Activated CD4-positive, alpha-beta T cell treated with anti-CD3 and anti-CD28 coated beads for 36 hours (primary cell): ENCODE measurements at regions not wholly inside any gene's neighbourhood (a gene's known extent, or its start where the extent isn't known, plus 50 kb on each side); places are given as distances from the start of the nearest gene placed in this dataset.

ENCODE experiments used
- ATAC-seq: fragments of 200-7000 bp; cut with Tn5 transposase; one replicate; pipeline ENCODE4 v1.10.0; 2021; ENCODE audit warnings: mild to moderate bottlenecking, moderate library complexity
- CTCF ChIA-PET: fragments of 350-600 bp; sonication (Branson Sonifier 250); formaldehyde crosslinking; loops from one replicate; lab custom pipeline; 2021; ENCODE audit warnings: antibody characterized with exemption; lab: Charles Lee
- POLR2A ChIA-PET: fragments of 350-600 bp; sonication (Branson Sonifier 250); formaldehyde crosslinking; loops from one replicate; lab custom pipeline; 2021; ENCODE audit warnings: antibody characterized with exemption, inconsistent platforms; lab: Charles Lee
- DNase-seq: peaks from one replicate; pipeline ENCODE4 v3.0.0-alpha.2; 2020
- H3K27ac Mint-ChIP-seq: one replicate; pipeline ENCODE4 v1.8.0; 2021; ENCODE audit warnings: mixed read lengths
- H3K27me3 Mint-ChIP-seq: one replicate; pipeline ENCODE4 v1.8.0; 2021; ENCODE audit warnings: mixed read lengths
- H3K36me3 Mint-ChIP-seq: one replicate; pipeline ENCODE4 v1.8.0; 2021; ENCODE audit warnings: low read depth, mixed read lengths
- H3K4me1 Mint-ChIP-seq: one replicate; pipeline ENCODE4 v1.8.0; 2021; ENCODE audit warnings: mixed read lengths
- H3K4me3 Mint-ChIP-seq: one replicate; pipeline ENCODE4 v1.8.0; 2021; ENCODE audit warnings: mild to moderate bottlenecking, moderate library complexity, mixed read lengths
- H3K9me3 Mint-ChIP-seq: one replicate; pipeline ENCODE4 v1.8.0; 2021; ENCODE audit warnings: low read depth, mixed read lengths
- intact Hi-C, 2 experiments: fragments of 100-400 bp; cut with DNase I in 1 of 2; cut with micrococcal nuclease in 1 of 2; formaldehyde crosslinking; loops; one replicate each; pipeline versions ENCODE4 v1.14.2 to v1.15.1; 2022 to 2024; cut with DNase I, micrococcal nuclease

GRCh38 chr3:73699327-73699726 lies 74.6 kb upstream of the PDZRN3 start:
- CTCF ChIA-PET = no interaction called here
- Mint-ChIP-seq H3K27me3 (no peaks in the 10 kb centered on the region), H3K36me3 (no peaks in the 10 kb centered on the region), H3K4me3 (no peak overlapping the region), H3K27ac (no peak overlapping the region), H3K9me3 (peaks cover under 1% of the 10 kb centered on the region), H3K4me1 (no peaks in the 10 kb centered on the region)
- DNase-seq (no peak), ATAC-seq (no peak)
- intact Hi-C loops = no loop called here
- POLR2A ChIA-PET = no interaction called here

GRCh38 chr3:73697020-73697419 lies 72.3 kb upstream of the PDZRN3 start:
- CTCF ChIA-PET = interaction anchor here (0.6 kb wide), 1 partner anchor 305 kb away, joined by 3 read pairs; no protein-coding TSS in a partner anchor
- Mint-ChIP-seq H3K4me1 (no peaks in the 10 kb centered on the region), H3K36me3 (no peaks in the 10 kb centered on the region), H3K4me3 (no peak overlapping the region), H3K27me3 (no peaks in the 10 kb centered on the region), H3K9me3 (peaks cover 6% of the 10 kb centered on the region), H3K27ac (no peak overlapping the region)
- ATAC-seq (no peak), DNase-seq (no peak)
- POLR2A ChIA-PET = no interaction called here
- intact Hi-C loops = no loop called here

- intact Hi-C loops = no loop called here
- ChIA-PET POLR2A (no interaction called here), CTCF (no interaction called here)
- DNase-seq = no peak
- no peak for ATAC-seq
- no peak overlapping the region for H3K4me3 Mint-ChIP-seq
- H3K36me3 Mint-ChIP-seq = no peaks in the 10 kb centered on the region
- H3K9me3 Mint-ChIP-seq = peaks cover 6% of the 10 kb centered on the region
- H3K27ac Mint-ChIP-seq = no peak overlapping the region
- H3K27me3 Mint-ChIP-seq = no peaks in the 10 kb centered on the region
- no peaks in the 10 kb centered on the region for H3K4me1 Mint-ChIP-seq
These were observed 71.1 kb upstream of the PDZRN3 start for GRCh38 chr3:73695841-73696240.

GRCh38 chr3:73694983-73695757 lies 70.4 kb upstream of the PDZRN3 start:
- CTCF ChIA-PET = no interaction called here
- POLR2A ChIA-PET = no interaction called here
- ATAC-seq (no peak), DNase-seq (no peak)
- no peaks in the 10 kb centered on the region for H3K36me3 Mint-ChIP-seq
- H3K27me3 Mint-ChIP-seq = no peaks in the 10 kb centered on the region
- no peak overlapping the region for H3K4me3 Mint-ChIP-seq
- intact Hi-C loops = no loop called here
- H3K27ac Mint-ChIP-seq = no peak overlapping the region
- H3K9me3 Mint-ChIP-seq = peaks cover 6% of the 10 kb centered on the region
- no peaks in the 10 kb centered on the region for H3K4me1 Mint-ChIP-seq

DNA sequence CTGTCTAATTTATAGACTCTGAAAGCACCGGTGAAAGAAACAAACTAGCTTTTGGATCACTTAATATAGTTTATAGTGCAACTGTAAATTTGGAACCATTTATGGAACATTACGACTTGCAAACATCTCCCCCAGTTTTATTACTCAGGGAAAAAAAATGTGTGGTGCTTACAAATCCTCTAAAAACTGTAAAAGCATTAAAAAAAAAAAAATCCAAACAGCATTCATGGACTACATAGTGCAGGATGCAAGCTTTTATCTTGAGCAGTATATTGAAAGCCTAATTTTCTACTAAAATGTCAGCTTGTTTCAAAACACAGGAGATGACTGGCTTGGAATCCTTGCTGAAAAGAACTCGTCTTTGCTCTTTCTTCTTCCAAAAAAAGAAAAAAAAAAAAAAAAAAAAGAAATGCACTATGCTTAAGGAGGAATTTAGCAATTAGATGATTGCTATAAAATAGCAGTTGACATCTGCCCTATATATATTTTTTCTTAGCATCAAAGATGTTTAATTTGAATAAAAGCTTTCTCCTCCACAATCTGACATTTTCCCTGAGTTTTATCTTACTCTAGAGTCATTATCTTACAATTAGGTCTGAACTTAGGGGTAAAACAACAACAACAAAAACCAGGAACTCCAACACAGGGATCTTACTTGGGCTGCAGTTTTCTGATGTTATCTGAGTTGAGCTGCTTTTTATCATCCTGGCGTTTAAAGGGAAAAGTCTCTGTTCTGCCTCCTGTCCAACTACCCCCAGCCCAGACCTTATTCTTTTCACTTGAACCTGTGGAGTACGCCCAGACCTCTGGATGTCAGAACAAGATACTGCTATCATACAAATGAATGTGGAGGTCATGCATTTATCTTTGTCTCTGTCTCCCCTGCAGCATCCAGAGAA lies 62.6 kb upstream of the PDZRN3 start:
- intact Hi-C loops = no loop called here
- Mint-ChIP-seq H3K27me3 (no peaks in the 10 kb centered on the region), H3K4me3 (no peak overlapping the region), H3K4me1 (no peaks in the 10 kb centered on the region), H3K27ac (no peak overlapping the region), H3K36me3 (no peaks in the 10 kb centered on the region), H3K9me3 (peaks cover 2% of the 10 kb centered on the region)
- POLR2A ChIA-PET = no interaction called here
- ATAC-seq (no peak), DNase-seq (no peak)
- CTCF ChIA-PET = no interaction called here

- CTCF ChIA-PET = no interaction called here
- H3K27me3 Mint-ChIP-seq = no peaks in the 10 kb centered on the region
These were observed 60.3 kb upstream of the PDZRN3 start for GRCh38 chr3:73685061-73685460.

DNA sequence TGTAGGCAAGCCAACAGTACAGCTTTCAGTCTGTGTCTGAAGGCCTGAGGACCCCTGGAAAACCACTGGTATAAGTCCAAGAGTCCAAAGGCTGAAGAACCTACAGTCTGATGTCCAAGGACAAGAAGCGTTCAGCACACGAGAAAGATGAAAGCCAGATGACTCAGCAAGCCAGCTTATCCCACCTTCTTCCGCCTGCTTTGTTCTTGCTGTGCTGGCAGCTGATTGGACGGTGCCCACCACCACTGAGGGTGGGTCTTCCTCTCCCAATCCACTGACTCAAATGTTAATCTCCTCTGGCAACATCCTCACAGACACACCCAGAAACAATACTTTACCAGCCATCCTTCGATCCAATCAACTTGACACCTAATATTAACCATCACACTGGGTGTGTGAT lies 59.0 kb upstream of the PDZRN3 start:
- no peak for ATAC-seq
- Mint-ChIP-seq H3K4me3 (no peak overlapping the region), H3K36me3 (no peaks in the 10 kb centered on the region), H3K27me3 (no peaks in the 10 kb centered on the region), H3K9me3 (peaks cover 2% of the 10 kb centered on the region), H3K27ac (no peak overlapping the region), H3K4me1 (no peaks in the 10 kb centered on the region)
- intact Hi-C loops = no loop called here
- POLR2A ChIA-PET = no interaction called here
- CTCF ChIA-PET = no interaction called here
- no peak for DNase-seq

More at GRCh38 chr3:73685061-73685460, 60.3 kb upstream of the PDZRN3 start:
- Mint-ChIP-seq H3K9me3 (peaks cover 2% of the 10 kb centered on the region), H3K4me3 (no peak overlapping the region), H3K4me1 (no peaks in the 10 kb centered on the region), H3K36me3 (no peaks in the 10 kb centered on the region), H3K27ac (no peak overlapping the region)
- POLR2A ChIA-PET = no interaction called here
- no peak for ATAC-seq
- intact Hi-C loops = no loop called here
- DNase-seq = no peak

DNA sequence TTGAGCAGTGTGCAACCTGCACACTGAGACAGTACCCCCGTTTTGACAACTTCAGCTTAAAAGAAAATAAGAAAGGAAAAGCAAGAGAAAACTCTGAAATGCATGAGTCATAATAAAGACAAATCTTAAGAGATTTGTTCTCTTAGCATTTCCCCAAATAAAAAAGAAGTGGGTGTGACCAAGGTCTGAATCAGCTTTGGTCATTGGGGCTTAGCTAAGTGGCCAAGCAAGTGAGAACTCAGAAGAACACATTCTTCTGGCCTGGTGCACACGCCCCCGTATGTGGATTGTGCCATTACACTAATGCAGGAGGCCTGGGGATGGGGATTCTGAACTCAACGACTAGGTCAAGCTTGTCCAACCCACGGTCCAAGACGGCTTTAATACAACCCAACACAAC lies 56.9 kb upstream of the PDZRN3 start:
- Mint-ChIP-seq H3K27me3 (no peaks in the 10 kb centered on the region), H3K9me3 (peaks cover 2% of the 10 kb centered on the region), H3K4me1 (no peaks in the 10 kb centered on the region), H3K27ac (no peak overlapping the region), H3K4me3 (no peak overlapping the region), H3K36me3 (no peaks in the 10 kb centered on the region)
- DNase-seq (no peak), ATAC-seq (no peak)
- intact Hi-C loops = no loop called here
- POLR2A ChIA-PET = no interaction called here
- CTCF ChIA-PET = no interaction called here

DNA sequence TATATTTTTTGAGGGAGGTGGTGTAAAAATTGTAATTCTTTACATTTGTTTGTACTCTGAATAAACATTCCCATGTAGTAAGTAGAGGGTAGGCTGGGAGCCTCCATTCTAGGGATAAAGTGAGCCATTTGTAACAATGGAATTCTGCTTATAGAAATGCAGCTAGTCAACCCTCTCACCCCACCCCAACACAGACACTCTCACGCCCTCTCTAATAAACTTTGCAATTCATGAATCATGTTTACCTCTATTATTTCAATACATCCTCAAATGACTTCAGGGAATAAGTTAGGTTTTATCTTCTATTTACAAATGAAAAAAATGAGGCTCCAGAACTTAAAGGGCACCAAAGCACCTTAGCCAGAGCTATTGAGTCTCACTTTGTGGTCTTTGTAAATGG lies 56.5 kb upstream of the PDZRN3 start:
- ChIA-PET CTCF (no interaction called here), POLR2A (no interaction called here)
- H3K36me3 Mint-ChIP-seq = no peaks in the 10 kb centered on the region
- H3K4me3 Mint-ChIP-seq = no peak overlapping the region
- no peaks in the 10 kb centered on the region for H3K4me1 Mint-ChIP-seq
- ATAC-seq (no peak), DNase-seq (no peak)
- H3K27me3 Mint-ChIP-seq = no peaks in the 10 kb centered on the region
- H3K27ac Mint-ChIP-seq = no peak overlapping the region
- H3K9me3 Mint-ChIP-seq = peaks cover 2% of the 10 kb centered on the region
- intact Hi-C loops = no loop called here

GRCh38 chr3:73680391-73681095 lies 55.8 kb upstream of the PDZRN3 start:
- DNase-seq (no peak), ATAC-seq (no peak)
- H3K27me3 Mint-ChIP-seq = no peaks in the 10 kb centered on the region
- H3K9me3 Mint-ChIP-seq = peaks cover 2% of the 10 kb centered on the region
- H3K4me1 Mint-ChIP-seq = no peaks in the 10 kb centered on the region
- H3K36me3 Mint-ChIP-seq = no peaks in the 10 kb centered on the region
- H3K4me3 Mint-ChIP-seq = no peak overlapping the region
- intact Hi-C loops = no loop called here
- no peak overlapping the region for H3K27ac Mint-ChIP-seq
- ChIA-PET POLR2A (no interaction called here), CTCF (interaction anchor here (0.9 kb wide), 1 partner anchor 18 kb away, joined by 3 read pairs; no protein-coding TSS in a partner anchor)

GRCh38 chr3:73677336-73678024 lies 52.7 kb upstream of the PDZRN3 start:
- H3K27me3 Mint-ChIP-seq = peaks cover 5% of the 10 kb centered on the region
- no peak overlapping the region for H3K4me3 Mint-ChIP-seq
- H3K27ac Mint-ChIP-seq = no peak overlapping the region
- no peaks in the 10 kb centered on the region for H3K4me1 Mint-ChIP-seq
- ATAC-seq (no peak), DNase-seq (no peak)
- ChIA-PET CTCF (no interaction called here), POLR2A (no interaction called here)
- H3K36me3 Mint-ChIP-seq = no peaks in the 10 kb centered on the region
- peaks cover 7% of the 10 kb centered on the region for H3K9me3 Mint-ChIP-seq
- intact Hi-C loops = no loop called here
